ENCODE measurements at regions not wholly inside any gene's neighbourhood (a gene's known extent, or its start where the extent isn't known, plus 50 kb on each side); places are given as distances from the start of the nearest gene placed in this dataset.
"Not testable (repeated sequence)": the region's sequence is repeated elsewhere in the genome, so short reads cannot be mapped to it uniquely, and the experiment has no call there.

- no peak overlapping the region for H3K4me3 Mint-ChIP-seq
- DNase-seq (ENCODE audit: extremely low spot score, unreplicated experiment): no peak
- H3K27ac Mint-ChIP-seq: no peak overlapping the region
- no peaks in the 10 kb centered on the region for H3K9me3 Mint-ChIP-seq
- H3K4me1 Mint-ChIP-seq (ENCODE audit: unreplicated experiment): peaks cover 8% of the 10 kb centered on the region
- TF ChIP-seq CTCF (conservative IDR thresholded peaks at IDR 0.05): no peak
- H3K36me3 Mint-ChIP-seq: peaks cover 3% of the 10 kb centered on the region
- no peaks in the 10 kb centered on the region for H3K27me3 Mint-ChIP-seq
These were observed 292.1 kb upstream of the PMFBP1 start for GRCh38 chr16:72464052-72464451.

GRCh38 chr16:72458035-72458434, 286.1 kb upstream of the PMFBP1 start:
- H3K36me3 Mint-ChIP-seq: peaks cover 17% of the 10 kb centered on the region
- TF ChIP-seq CTCF (conservative IDR thresholded peaks at IDR 0.05): no peak
- H3K4me3 Mint-ChIP-seq: no peak overlapping the region
- no peaks in the 10 kb centered on the region for H3K4me1 Mint-ChIP-seq (ENCODE audit: unreplicated experiment)
- H3K27ac Mint-ChIP-seq: no peak overlapping the region
- peaks cover 20% of the 10 kb centered on the region for H3K9me3 Mint-ChIP-seq
- H3K27me3 Mint-ChIP-seq: no peaks in the 10 kb centered on the region
- DNase-seq (ENCODE audit: extremely low spot score, unreplicated experiment): no peak

GRCh38 chr16:72457243-72457940, 285.4 kb upstream of the PMFBP1 start:
- H3K27ac Mint-ChIP-seq: no peak overlapping the region
- peaks cover 23% of the 10 kb centered on the region for H3K9me3 Mint-ChIP-seq
- DNase-seq (ENCODE audit: extremely low spot score, unreplicated experiment): no peak
- no peaks in the 10 kb centered on the region for H3K4me1 Mint-ChIP-seq (ENCODE audit: unreplicated experiment)
- no peak overlapping the region for H3K4me3 Mint-ChIP-seq
- TF ChIP-seq CTCF (conservative IDR thresholded peaks at IDR 0.05): no peak
- H3K36me3 Mint-ChIP-seq: peaks cover 17% of the 10 kb centered on the region
- no peaks in the 10 kb centered on the region for H3K27me3 Mint-ChIP-seq

GRCh38 chr16:72455743-72456659, 284.0 kb upstream of the PMFBP1 start:
- TF ChIP-seq CTCF (conservative IDR thresholded peaks at IDR 0.05): no peak
- no peaks in the 10 kb centered on the region for H3K27me3 Mint-ChIP-seq
- H3K4me3 Mint-ChIP-seq: no peak overlapping the region
- no peak for DNase-seq (ENCODE audit: extremely low spot score, unreplicated experiment)
- H3K36me3 Mint-ChIP-seq: peaks cover 17% of the 10 kb centered on the region
- peaks cover 28% of the 10 kb centered on the region for H3K9me3 Mint-ChIP-seq
- H3K27ac Mint-ChIP-seq: no peak overlapping the region
- H3K4me1 Mint-ChIP-seq (ENCODE audit: unreplicated experiment): no peaks in the 10 kb centered on the region

DNA sequence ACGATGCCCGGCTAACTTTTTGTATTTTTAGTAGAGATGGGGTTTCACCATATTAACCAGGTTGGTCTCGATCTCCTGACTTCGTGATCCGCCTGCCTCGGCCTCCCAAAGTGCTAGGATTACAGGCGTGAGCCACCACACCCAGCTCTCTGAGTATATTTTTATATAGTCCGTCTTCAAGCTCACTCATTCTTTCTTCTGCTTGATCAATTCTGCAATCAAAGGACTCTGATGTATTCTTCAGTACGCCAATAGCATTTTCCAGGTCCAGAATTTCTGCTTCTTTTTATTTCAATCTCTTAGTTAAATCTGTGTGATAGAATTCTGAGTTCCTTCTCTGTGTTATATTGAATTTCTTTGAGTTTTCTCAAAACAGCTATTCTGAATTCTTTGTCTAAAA, 281.9 kb upstream of the PMFBP1 start:
- H3K27ac Mint-ChIP-seq; H3K4me1 Mint-ChIP-seq (ENCODE audit: unreplicated experiment); H3K4me3 Mint-ChIP-seq; H3K27me3 Mint-ChIP-seq; DNase-seq (ENCODE audit: extremely low spot score, unreplicated experiment): not testable (repeated sequence)
- Mint-ChIP-seq H3K36me3 (peaks cover 13% of the 10 kb centered on the region), H3K9me3 (peaks cover 30% of the 10 kb centered on the region)

DNA sequence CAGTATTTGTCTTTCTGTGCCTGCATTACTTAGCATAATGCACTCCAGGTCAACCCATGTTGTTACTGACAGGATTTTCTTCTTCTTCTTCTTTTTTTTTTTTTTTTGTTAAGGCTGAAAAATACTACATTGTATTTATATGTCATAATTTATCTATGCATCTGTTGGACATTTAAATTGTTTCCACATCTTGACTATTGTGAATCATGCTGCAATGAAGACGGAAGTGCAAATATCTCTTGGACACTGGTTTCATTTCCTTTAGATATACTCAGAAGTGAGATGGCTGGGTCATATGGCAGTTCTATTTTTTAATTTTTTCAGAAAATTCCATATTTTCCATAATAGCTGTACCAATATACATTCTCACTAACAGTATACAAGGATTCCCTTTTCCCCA, 272.7 kb upstream of the PMFBP1 start:
- H3K27me3 Mint-ChIP-seq: no peaks in the 10 kb centered on the region
- H3K4me1 Mint-ChIP-seq (ENCODE audit: unreplicated experiment): no peaks in the 10 kb centered on the region
- H3K36me3 Mint-ChIP-seq: no peaks in the 10 kb centered on the region
- no peak for TF ChIP-seq CTCF (conservative IDR thresholded peaks at IDR 0.05)
- no peak for DNase-seq (ENCODE audit: extremely low spot score, unreplicated experiment)
- H3K9me3 Mint-ChIP-seq: peaks cover 11% of the 10 kb centered on the region
- no peak overlapping the region for H3K4me3 Mint-ChIP-seq
- H3K27ac Mint-ChIP-seq: no peak overlapping the region

Measured in type B pancreatic cell (in vitro differentiated cells).